GM19452 (cell line): ENCODE measurements at regions not wholly inside any gene's neighbourhood (a gene's known extent, or its start where the extent isn't known, plus 50 kb on each side); places are given as distances from the start of the nearest gene placed in this dataset.

Source experiments
- ATAC-seq: cut with Tn5 transposase; IDR thresholded peaks from one replicate; pipeline ENCODE4 v1.9.1; 2021; ENCODE audit not compliant: unreplicated experiment

- ATAC-seq: no peak
These were observed 185.5 kb upstream of the CYRIA start for GRCh38 chr2:16851126-16851525.

GRCh38 chr2:16840496-16841172 is 175.0 kb upstream of the CYRIA start:
- no peak for ATAC-seq

DNA sequence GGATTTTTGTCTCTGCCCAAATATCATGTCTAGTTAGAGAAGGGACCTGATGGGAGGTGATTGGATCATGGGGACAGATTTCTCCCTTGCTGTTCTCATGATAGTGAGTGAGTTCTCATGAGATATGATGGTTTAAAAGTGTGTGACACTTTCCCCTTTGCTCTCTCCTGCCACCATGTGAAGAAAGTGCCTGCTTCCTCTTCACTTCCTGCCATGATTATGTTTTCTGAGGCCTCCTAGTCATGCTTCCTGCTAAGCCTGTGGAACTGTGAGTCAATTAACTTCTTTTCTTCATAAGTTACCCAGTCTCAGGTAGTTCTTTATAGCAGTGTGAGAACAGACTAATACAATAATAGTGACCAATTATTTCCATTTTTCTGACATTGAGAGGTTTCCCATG is 167.3 kb upstream of the CYRIA start:
- ATAC-seq: no peak

DNA sequence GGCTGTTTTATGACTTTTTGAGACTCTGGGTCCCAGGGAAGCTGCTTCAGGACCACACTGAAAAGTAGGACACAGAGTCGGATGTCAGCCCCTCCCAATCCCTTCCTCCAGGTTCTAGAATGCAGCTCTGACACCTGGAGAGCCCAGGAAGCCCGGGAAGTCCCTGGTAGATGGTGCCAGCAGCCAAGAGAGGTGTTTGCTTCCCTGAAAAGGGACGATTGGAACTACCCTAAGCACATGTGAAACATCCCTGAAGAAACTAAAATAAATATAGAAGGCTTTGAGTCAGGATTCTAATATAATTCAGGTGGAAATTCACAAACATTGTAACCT is 163.2 kb upstream of the CYRIA start:
- no peak for ATAC-seq

DNA sequence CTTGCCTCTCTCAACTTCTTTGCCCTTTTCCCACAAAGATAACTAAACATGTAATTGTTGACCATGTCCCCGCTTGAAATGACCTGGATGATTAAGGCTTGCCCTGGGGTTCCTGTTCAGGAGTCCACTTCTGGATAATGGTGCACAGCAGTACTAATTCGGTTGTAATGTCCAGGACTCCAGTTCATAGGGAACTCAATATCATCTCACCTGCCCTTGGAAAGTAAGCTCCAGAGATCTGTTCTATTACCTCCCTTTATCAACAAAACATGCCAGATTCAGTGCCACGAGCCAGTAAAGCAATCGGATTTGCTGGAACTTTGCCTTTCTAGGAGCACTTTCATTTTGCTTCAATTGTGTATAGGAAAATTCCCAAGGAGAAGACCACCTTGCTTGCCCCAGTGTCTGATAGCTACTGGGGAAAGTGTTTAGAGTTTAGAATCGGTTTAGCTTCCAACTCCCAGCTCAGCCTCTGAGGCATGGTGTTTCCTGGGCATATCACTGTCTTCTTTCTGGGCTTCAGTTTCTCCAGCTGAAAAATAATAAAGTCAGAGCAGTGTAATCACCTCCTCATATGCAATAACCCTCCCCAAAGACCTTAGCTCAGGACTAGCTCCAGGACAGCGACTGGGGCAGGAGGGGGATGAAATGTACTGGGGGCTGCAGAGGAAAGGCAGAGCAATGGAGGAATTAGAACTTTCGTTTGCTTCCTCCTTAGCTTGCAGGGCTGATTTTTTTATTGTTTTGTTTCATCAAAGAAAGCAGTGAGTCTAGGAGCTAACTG is 162.6 kb upstream of the CYRIA start:
- ATAC-seq: no peak

DNA sequence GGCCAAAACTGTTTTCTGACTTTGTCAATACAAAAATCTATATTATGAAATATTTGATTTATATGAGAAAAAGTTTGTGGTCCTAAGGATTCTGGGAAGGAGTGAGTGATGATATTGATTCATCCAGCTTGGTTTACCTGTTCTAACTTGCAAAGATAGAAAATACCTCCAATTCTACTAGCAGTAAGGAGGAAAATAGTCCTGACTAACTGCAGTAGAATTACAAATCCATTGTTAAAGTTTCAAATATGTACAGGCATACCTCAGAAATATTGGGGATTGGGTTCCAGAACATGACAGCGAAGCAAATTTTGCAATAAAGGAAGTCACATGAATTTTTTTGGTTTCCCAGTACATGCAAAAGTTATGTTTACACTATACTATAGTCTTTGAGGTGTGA is 158.8 kb upstream of the CYRIA start:
- ATAC-seq: no peak

- no peak for ATAC-seq
These were observed 156.1 kb upstream of the CYRIA start for GRCh38 chr2:16821692-16822091.

DNA sequence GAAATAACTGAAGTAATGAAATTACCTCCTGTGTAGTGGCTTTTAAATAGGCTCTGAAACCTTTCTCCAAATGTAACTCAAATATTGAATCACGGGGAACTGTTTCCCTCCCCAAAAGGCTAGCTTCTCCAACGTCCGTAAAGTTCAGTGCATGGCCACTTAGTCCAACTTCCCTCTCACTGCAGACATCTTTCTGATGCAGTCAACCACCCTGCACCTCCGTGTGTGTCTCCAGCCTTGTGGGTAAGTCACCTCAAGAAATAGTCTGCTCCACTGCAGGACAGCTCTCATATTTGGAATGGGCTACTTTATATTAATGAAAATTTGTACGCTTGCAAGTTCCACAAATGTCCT is 152.5 kb upstream of the CYRIA start:
- no peak for ATAC-seq

DNA sequence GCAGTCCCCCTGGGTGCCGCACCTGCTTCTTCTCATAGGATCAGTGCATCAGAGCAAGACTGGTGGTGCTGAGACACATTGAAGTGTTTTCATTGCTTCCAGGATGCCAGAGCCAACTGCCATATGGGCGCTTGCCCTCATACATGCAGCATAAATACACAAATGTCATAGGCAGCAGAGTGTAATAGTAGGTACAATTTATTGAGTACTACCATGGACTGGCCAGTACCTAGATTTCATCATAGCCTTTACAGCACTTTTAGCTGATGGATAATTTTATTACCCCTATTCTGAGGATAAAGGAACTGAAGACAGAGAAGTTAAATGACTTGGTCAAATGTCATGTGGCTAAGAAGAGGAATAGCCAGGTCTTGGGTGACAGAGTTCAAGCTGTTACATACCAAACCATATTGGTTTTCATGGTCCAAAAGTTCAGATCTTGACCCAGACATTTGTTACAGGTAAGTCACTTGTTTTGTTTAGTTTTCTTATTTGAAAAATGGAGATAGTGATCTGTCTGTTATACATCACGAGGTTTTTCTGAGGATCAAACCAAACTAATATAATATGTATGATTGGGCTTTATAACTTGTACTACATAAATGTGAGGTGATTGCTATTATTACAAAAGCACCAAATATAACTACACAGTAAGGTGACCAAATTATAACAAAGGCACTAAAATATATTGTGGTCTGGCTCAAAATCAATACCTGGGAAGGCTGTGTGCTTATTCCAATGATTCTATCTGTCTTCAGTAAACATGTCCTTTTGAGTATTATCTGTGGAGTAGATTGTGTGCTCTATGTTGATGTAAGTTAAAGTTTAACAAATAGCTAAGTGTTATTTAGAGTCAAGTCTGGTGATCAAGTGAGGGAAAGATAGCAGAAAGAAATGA is 151.9 kb upstream of the CYRIA start:
- no peak for ATAC-seq

DNA sequence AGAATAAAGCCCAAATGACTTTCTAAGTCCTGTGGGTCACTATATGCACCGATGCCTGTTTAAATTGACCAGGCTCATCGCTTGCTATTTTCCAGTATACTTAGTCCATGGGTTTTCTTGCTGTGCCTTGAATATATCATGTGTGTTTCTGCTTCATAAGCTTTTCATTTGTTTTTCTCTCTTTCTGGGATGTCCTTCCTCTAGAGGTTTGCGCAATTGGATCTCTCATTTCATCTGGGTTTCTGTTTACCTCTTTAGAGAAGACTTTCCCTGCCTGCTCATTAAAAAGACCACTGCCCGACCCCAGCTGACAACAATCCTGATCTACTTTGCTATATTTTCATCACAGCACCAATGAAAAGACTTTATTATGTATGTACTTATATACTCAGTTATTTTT is 150.9 kb upstream of the CYRIA start:
- no peak for ATAC-seq

DNA sequence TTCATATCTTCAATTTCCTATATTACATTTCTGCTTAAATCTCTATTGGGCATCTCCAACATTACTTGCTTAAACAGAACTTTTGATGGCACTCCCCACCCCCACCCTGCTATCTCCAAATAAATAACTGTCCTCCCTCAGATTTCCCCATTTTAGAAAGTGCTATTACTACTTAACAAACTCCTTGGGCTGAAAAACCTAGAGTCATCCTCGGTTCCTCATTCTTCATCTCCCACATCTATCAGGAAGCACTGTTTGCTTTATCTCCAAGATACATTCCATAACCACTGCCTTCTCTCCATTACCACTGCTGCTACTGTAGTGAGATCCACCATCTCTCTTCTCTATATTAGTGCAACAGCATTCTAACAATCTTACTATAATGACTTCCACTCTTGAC is 150.4 kb upstream of the CYRIA start:
- no peak for ATAC-seq

DNA sequence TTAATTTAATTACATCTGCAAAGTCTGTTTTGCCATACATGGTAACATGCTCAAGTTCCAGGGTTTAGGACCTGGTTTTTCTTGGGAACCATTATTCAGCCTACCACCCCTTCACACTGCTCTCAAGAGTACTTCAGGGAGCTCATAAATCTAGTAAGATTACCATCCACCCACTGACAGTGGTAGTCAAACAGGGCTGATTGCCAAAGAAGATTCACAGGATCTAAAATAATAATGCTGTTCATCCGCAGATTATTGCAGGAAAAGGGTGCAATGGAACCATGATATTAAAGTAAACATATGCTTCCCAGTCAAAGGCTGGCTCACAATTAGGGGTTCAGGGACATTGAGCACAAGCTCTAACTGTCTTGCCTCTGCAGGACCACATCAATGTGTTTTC is 148.0 kb upstream of the CYRIA start:
- ATAC-seq: no peak

DNA sequence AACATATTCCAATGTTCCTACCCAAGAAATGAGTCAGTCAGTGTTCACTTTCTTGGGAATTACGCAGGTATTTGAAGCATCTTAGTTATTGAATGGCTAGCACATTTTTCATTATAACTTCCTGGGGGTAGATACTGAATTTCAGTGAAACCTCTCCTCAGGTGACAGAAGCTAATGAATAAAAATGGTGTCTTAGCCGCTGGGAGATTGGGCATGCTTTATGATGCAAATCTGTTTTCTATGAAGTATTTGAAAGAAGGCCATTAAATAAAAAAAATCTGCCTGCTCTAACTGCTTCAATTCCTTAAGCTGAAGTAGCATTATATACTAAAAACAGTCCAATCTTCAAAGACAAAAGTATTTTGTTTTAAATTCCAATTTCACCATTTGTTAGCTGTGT is 132.8 kb upstream of the CYRIA start:
- no peak for ATAC-seq

DNA sequence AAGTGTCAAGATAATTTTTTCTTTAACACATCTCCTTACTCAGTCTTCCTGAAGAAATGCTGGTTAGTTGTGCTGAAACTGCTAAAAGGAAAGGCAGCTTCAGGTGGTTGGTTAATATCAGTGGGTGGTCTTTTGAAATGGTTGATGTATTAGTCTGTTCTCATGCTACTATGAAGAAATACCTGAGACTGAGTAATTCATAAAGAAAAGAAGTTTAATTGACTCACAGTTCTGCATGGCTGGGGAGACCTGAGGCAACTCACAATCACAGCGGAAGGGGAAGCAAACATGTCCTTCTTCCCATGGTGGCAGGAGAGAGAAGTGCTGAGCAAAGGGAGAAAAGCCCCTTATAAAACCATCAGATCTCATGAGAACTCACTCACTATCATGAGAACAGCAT is 125.9 kb upstream of the CYRIA start:
- ATAC-seq: no peak

- ATAC-seq: no peak
These were observed 119.5 kb upstream of the CYRIA start for GRCh38 chr2:16785149-16785548.

GRCh38 chr2:16784652-16785051 is 119.0 kb upstream of the CYRIA start:
- no peak for ATAC-seq

DNA sequence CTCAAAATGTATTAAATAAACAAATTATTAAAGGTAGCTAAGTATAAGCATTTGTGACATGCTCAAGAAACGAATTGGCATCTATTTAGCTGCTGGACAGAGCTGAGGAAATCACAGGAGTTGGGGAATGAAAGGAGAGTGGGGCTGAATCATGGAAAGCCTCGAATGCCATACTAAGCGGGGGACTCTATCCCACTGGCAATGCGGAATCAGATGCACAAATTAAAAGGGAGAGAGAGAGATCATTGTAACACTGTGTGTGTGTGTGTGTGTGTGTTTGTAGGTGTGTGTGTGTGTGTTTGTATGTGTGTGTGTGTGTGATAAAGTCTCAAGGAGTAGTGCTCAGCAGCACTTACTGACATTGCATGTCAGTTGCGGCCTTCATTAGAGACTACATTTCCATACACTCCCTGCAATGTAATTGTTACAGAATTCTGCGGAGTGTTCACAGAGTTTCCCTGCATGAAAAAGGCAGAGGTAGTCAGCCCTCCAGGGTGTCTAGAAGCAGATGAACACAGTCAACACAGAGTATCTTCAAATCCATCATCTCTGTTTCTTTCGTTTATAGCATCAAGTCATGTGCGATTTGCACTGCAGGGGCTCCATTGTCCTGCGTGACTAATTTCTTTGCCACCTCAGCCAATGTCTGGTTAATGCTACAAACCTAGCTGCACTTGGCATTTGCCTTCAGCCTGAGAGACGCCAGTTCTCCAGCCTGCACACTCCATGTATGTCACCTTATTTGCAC is 111.7 kb upstream of the CYRIA start:
- ATAC-seq: no peak

GRCh38 chr2:16775899-16776231 is 110.2 kb upstream of the CYRIA start:
- ATAC-seq: no peak

DNA sequence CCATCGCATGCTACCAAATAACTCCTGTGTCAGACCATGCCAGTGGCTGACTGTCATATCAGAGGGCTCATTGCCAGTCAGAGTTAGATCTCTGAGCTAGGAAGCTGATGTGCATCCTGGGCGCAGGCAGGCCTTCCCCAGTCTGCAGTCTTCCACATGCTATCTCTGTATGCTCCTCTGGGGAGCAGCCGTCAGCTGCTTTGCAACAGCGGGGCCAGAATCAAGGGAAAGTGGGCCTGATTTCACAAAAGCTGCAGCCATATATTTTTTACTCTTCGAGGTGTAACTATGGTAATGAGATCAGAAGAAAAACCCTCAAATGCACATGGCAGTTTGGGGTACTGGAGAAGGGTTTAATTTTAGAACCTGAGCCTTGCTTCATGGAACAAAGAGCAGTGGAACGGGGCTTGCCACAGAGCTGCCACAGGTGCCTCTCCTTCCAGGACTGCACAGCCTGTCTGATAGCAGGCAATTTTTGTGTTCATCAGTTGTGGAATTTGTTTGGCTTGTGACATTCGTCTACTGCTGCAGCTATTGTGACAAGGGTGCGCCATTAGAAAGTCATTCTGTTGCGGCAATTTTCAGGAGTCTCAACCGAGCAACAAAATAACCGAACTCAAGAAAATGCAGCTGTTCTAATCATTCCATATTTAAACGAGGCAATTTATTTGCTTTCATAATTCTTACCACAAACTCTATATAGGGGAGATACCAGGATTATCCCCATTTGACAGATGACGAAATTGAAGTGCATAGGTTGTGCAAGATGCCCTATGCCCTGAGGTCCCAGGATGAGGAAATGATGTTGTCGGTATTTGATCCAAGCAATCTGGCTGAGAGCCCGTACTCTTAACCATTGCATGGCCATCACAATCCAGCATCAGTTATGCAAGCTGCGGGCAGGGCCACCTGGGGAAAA is 109.6 kb upstream of the CYRIA start:
- no peak for ATAC-seq

DNA sequence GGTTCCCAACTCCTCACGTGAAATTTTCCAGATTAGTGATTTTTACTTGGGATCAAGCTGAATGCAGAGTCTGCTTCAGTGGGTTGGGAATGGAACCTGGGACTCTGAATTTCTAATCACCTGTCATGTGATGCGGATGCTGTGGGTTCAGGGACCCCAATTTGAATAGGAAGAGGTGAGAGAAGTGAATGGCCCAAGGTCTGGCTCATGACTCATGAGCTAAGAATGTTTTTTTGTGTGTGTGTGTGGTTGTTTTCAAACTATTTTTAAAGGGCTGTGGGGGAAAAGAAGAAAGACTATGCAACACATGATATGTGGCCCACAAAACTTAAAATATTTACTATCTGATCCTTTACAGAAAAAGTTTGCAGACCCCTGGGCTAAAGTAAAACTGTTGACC is 108.5 kb upstream of the CYRIA start:
- no peak for ATAC-seq
